Ishikawa (cell line): ENCODE measurements at regions not wholly inside any gene's neighbourhood (a gene's known extent, or its start where the extent isn't known, plus 50 kb on each side); places are given as distances from the start of the nearest gene placed in this dataset.

Source experiments
- CEBPB ChIP-seq: IDR thresholded peaks from 2 replicates; pipeline ENCODE4 v1.6.1; 2012
- CREB1 ChIP-seq: IDR thresholded peaks from 2 replicates; pipeline ENCODE4 v1.6.1; 2012; ENCODE audit warnings: low read depth
- EGR1 ChIP-seq: IDR thresholded peaks from 2 replicates; pipeline ENCODE4 v1.6.1; 2012
- EP300 ChIP-seq: IDR thresholded peaks from 2 replicates; pipeline ENCODE4 v1.6.1; 2012; ENCODE audit warnings: borderline replicate concordance
- FOXM1 ChIP-seq: IDR thresholded peaks from 2 replicates; pipeline ENCODE4 v1.6.1; 2012; ENCODE audit warnings: low read depth, borderline replicate concordance
- MAX ChIP-seq: IDR thresholded peaks from 2 replicates; pipeline ENCODE4 v1.6.1; 2012
- NFIC ChIP-seq: IDR thresholded peaks from 2 replicates; pipeline ENCODE4 v1.6.1; 2012
- RAD21 ChIP-seq: IDR thresholded peaks from 2 replicates; pipeline ENCODE4 v1.6.1; 2012; ENCODE audit warnings: low read depth
- REST ChIP-seq: IDR thresholded peaks from 2 replicates; pipeline ENCODE4 v1.6.1; 2012; ENCODE audit warnings: low read depth, mild to moderate bottlenecking
- TAF1 ChIP-seq: IDR thresholded peaks from 2 replicates; pipeline ENCODE4 v1.6.1; 2012; ENCODE audit warnings: low read depth, mild to moderate bottlenecking
- TCF12 ChIP-seq: IDR thresholded peaks from 2 replicates; pipeline ENCODE4 v1.6.1; 2012; ENCODE audit warnings: low read depth
- TEAD4 ChIP-seq: IDR thresholded peaks from 2 replicates; pipeline ENCODE4 v1.6.1; 2012
- USF1 ChIP-seq: IDR thresholded peaks from 2 replicates; pipeline ENCODE4 v1.6.1; 2012
- YY1 ChIP-seq: IDR thresholded peaks from 2 replicates; pipeline ENCODE4 v1.6.1; 2012; ENCODE audit warnings: low read depth
- ZBTB7A ChIP-seq: IDR thresholded peaks from 2 replicates; pipeline ENCODE4 v1.6.1; 2012; ENCODE audit warnings: low read depth

GRCh38 chr12:83250866-83251265 lies 564.2 kb downstream of the TMTC2 start:
- TF ChIP-seq TAF1 (no peak), YY1 (no peak), TEAD4 (no peak), EGR1 (no peak), USF1 (no peak)

GRCh38 chr12:83245156-83245555 lies 558.5 kb downstream of the TMTC2 start:
- TF ChIP-seq TEAD4 (no peak), TCF12 (no peak), USF1 (no peak), CREB1 (no peak), EGR1 (no peak), ZBTB7A (no peak), MAX (no peak), NFIC (no peak), YY1 (no peak), CEBPB (no peak), REST (no peak), TAF1 (no peak), EP300 (no peak), FOXM1 (no peak), RAD21 (no peak)

- TF ChIP-seq EGR1, result no peak
- TF ChIP-seq REST, result no peak
- TF ChIP-seq YY1, result no peak
- TF ChIP-seq NFIC, result no peak
- no peak for TF ChIP-seq MAX
- no peak for TF ChIP-seq USF1
- no peak for TF ChIP-seq RAD21
- TF ChIP-seq TCF12, result no peak
- no peak for TF ChIP-seq TAF1
- TF ChIP-seq CEBPB, result no peak
- no peak for TF ChIP-seq ZBTB7A
- no peak for TF ChIP-seq TEAD4
These were observed 557.3 kb downstream of the TMTC2 start for GRCh38 chr12:83244001-83244400.

GRCh38 chr12:83225806-83226205 lies 539.1 kb downstream of the TMTC2 start:
- no peak for TF ChIP-seq NFIC
- no peak for TF ChIP-seq USF1
- TF ChIP-seq MAX, result no peak
- no peak for TF ChIP-seq TAF1
- TF ChIP-seq REST, result no peak
- no peak for TF ChIP-seq ZBTB7A
